ENCODE measurements at regions not wholly inside any gene's neighbourhood (a gene's known extent, or its start where the extent isn't known, plus 50 kb on each side); places are given as distances from the start of the nearest gene placed in this dataset.

DNA sequence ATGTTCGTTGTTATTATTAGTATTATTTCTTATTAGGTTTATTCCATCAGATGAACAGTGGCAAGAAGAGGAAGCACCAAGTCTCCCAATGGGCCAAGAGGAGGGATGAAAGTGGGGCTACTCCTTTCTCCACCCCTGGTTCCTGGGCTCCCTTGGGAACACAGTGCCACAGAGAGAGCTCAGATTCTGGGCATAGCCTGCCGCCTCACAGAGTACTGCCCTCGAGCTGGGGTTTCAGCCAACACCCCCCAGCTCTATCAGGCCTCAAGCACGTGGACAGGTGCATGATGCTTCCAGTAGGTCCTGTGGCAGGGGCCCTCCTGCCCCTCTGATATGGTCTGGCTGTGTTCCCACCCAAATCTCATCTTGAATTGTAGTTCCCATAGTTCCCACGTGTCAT is 103.6 kb upstream of the RNF32 start:
- intact Hi-C loops (cut with DNase I; ENCODE audit: low total_unique reads), result no loop called here
- Histone ChIP-seq H3K27me3 (no peaks in the 10 kb centered on the region), H3K4me1 (no peaks in the 10 kb centered on the region), H3K4me3 (no peak overlapping the region), H3K9me3 (no peaks in the 10 kb centered on the region), H3K36me3 (no peaks in the 10 kb centered on the region), H3K27ac (no peak overlapping the region)
- no peak for DNase-seq
- in situ Hi-C loops (cut with MboI; ENCODE audit: low sequenced_read_pairs in 4 of 4), result no loop called here
- no peak for ATAC-seq
- TF ChIP-seq POLR2A (IDR thresholded peaks at IDR 0.05), result no peak
- TF ChIP-seq, protein P1, sequence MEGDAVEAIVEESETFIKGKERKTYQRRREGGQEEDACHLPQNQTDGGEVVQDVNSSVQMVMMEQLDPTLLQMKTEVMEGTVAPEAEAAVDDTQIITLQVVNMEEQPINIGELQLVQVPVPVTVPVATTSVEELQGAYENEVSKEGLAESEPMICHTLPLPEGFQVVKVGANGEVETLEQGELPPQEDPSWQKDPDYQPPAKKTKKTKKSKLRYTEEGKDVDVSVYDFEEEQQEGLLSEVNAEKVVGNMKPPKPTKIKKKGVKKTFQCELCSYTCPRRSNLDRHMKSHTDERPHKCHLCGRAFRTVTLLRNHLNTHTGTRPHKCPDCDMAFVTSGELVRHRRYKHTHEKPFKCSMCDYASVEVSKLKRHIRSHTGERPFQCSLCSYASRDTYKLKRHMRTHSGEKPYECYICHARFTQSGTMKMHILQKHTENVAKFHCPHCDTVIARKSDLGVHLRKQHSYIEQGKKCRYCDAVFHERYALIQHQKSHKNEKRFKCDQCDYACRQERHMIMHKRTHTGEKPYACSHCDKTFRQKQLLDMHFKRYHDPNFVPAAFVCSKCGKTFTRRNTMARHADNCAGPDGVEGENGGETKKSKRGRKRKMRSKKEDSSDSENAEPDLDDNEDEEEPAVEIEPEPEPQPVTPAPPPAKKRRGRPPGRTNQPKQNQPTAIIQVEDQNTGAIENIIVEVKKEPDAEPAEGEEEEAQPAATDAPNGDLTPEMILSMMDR (IDR thresholded peaks at IDR 0.05 in 4 of 5, conservative IDR thresholded peaks at IDR 0.05 in 1 of 5), result no peak

DNA sequence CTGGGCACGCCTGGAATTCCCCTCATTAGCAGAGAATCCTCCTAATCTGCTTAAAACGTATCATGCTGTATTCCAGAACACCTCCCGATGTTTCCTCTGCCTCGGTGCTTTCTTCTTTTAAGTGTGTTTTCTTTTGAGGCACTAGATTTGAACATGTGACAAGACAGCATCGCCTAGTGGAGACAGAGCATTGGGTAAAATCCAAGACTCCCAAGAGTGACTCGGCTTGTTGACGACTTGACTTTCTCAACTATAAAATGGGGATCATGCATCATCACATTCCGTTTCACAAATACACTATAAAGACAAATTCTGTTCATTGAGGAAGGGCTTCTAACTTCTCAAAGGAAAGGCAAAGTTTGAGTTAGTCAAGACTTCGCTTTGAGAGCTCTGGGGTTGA is 105.6 kb upstream of the RNF32 start:
- in situ Hi-C loops (cut with MboI; ENCODE audit: low sequenced_read_pairs in 4 of 4) (no loop called here), intact Hi-C loops (cut with DNase I; ENCODE audit: low total_unique reads) (no loop called here)
- Histone ChIP-seq H3K27me3 (no peaks in the 10 kb centered on the region), H3K4me1 (no peaks in the 10 kb centered on the region), H3K4me3 (no peak overlapping the region), H3K36me3 (no peaks in the 10 kb centered on the region), H3K27ac (no peak overlapping the region), H3K9me3 (no peaks in the 10 kb centered on the region)
- DNase-seq (no peak), ATAC-seq (no peak)
- TF ChIP-seq, protein P1 (IDR thresholded peaks at IDR 0.05 in 4 of 5, conservative IDR thresholded peaks at IDR 0.05 in 1 of 5), result no peak
- TF ChIP-seq POLR2A (IDR thresholded peaks at IDR 0.05), result no peak

DNA sequence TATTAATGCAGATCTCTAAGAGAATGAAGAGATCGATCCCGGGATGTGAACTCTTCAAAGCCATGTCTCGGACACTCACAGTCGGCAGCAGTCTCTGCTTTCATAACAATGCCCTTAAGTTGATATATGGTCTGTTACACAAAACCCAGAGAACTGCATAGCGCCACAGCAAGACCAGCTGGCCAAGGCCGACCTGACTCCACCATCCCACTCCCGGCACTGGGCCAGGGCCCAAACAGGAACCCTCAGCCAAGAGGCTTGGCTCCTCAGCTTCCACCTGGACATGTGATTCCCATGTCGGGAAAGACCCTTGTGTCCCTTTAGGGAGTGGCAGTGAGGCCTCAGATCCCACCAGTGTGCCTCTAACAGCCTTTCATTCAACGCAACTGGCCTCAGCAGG is 106.6 kb upstream of the RNF32 start:
- Histone ChIP-seq H3K36me3 (no peaks in the 10 kb centered on the region), H3K27ac (no peak overlapping the region), H3K4me3 (no peak overlapping the region), H3K4me1 (no peaks in the 10 kb centered on the region), H3K27me3 (no peaks in the 10 kb centered on the region), H3K9me3 (no peaks in the 10 kb centered on the region)
- ATAC-seq, result no peak
- in situ Hi-C loops (cut with MboI; ENCODE audit: low sequenced_read_pairs in 4 of 4), result no loop called here
- no peak for DNase-seq
- intact Hi-C loops (cut with DNase I; ENCODE audit: low total_unique reads), result no loop called here
- no peak for TF ChIP-seq POLR2A (IDR thresholded peaks at IDR 0.05)
- TF ChIP-seq, protein P1 (IDR thresholded peaks at IDR 0.05 in 4 of 5, conservative IDR thresholded peaks at IDR 0.05 in 1 of 5), result no peak

DNA sequence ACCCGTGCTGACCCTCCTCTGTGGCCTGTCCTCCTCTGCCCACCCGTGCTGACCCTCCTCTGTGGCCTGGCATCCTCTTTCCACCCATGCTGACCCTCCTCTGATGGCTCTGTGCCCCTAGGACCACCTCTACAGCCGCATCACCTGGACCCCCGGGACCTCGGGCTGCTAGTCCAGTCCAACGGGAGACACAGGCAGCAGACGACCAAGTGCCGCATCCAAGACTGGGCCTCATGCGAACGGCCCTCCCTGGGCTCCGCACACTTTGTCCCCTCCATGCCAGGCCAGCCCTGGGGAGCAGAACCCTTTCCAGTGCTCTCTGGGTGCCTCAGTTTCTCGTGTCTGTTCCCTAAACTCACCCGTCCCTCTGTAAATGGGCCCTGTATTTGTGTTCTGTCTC is 107.2 kb upstream of the RNF32 start:
- no peaks in the 10 kb centered on the region for H3K4me1 ChIP-seq
- ATAC-seq (no peak), DNase-seq (no peak)
- H3K9me3 ChIP-seq, result no peaks in the 10 kb centered on the region
- H3K27me3 ChIP-seq, result no peaks in the 10 kb centered on the region
- in situ Hi-C loops (cut with MboI; ENCODE audit: low sequenced_read_pairs in 4 of 4) (no loop called here), intact Hi-C loops (cut with DNase I; ENCODE audit: low total_unique reads) (no loop called here)
- H3K27ac ChIP-seq, result no peak overlapping the region
- H3K4me3 ChIP-seq, result no peak overlapping the region
- TF ChIP-seq POLR2A (IDR thresholded peaks at IDR 0.05), result no peak
- TF ChIP-seq, protein P1 (IDR thresholded peaks at IDR 0.05 in 4 of 5, conservative IDR thresholded peaks at IDR 0.05 in 1 of 5), result no peak
- no peaks in the 10 kb centered on the region for H3K36me3 ChIP-seq

DNA sequence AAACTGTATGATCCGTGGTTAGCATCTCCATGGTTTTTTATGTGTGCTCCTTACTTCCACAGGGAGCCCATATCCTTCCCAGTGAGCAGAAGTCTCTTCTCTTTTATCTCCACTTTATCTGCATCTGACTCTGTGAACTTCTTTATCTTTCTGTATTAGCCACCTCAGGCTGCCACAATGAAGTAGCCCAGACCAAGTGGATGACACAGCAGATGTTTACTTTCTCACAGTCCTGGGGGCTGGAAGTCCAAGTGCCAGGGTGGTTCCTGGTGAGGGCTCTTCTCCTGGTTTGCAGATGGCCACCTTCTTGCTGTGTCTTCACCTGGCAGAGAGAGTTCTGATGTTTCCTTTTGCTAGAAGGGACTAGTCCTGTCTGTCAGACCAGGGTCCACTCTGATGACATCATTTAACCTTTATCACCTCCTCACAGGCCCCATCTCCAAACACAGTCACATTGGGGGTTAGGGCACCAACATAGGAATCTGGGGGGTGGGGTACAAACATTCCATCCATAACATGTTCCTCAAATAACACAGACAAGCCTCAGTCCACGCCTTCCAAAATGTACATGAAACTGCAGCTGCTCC is 108.5 kb upstream of the RNF32 start:
- H3K9me3 ChIP-seq, result no peaks in the 10 kb centered on the region
- H3K4me1 ChIP-seq, result no peaks in the 10 kb centered on the region
- TF ChIP-seq POLR2A (IDR thresholded peaks at IDR 0.05), result no peak
- TF ChIP-seq, protein P1 (IDR thresholded peaks at IDR 0.05 in 4 of 5, conservative IDR thresholded peaks at IDR 0.05 in 1 of 5), result no peak
- H3K27ac ChIP-seq, result no peak overlapping the region
- no peak for ATAC-seq
- H3K4me3 ChIP-seq, result no peak overlapping the region
- DNase-seq, result no peak
- in situ Hi-C loops (cut with MboI; ENCODE audit: low sequenced_read_pairs in 4 of 4), result no loop called here
- intact Hi-C loops (cut with DNase I; ENCODE audit: low total_unique reads), result no loop called here
- H3K27me3 ChIP-seq, result no peaks in the 10 kb centered on the region
- H3K36me3 ChIP-seq, result no peaks in the 10 kb centered on the region

Data from gastrocnemius medialis (tissue), 4 donors.